Chondrocyte (in vitro differentiated cells): ENCODE measurements at regions not wholly inside any gene's neighbourhood (a gene's known extent, or its start where the extent isn't known, plus 50 kb on each side); places are given as distances from the start of the nearest gene placed in this dataset.

Experiments used
- DNase-seq: peaks from one replicate; pipeline ENCODE4 v3.0.0; 2021; ENCODE audit warnings: mixed read lengths, low spot score
- H3K27ac Mint-ChIP-seq: one replicate; pipeline ENCODE4 v1.8.0; 2021; ENCODE audit warnings: mild to moderate bottlenecking, moderate library complexity, mixed read lengths; ENCODE audit not compliant: unreplicated experiment
- H3K27me3 Mint-ChIP-seq: 2 replicates; pipeline ENCODE4 v1.8.0; 2021; ENCODE audit warnings: low read depth, mixed read lengths
- H3K36me3 Mint-ChIP-seq: 2 replicates; pipeline ENCODE4 v1.8.0; 2021; ENCODE audit warnings: low read depth, mixed read lengths
- H3K4me1 Mint-ChIP-seq: 2 replicates; pipeline ENCODE4 v1.8.0; 2021; ENCODE audit warnings: low read depth, mild to moderate bottlenecking, mixed read lengths
- H3K4me3 Mint-ChIP-seq: one replicate; pipeline ENCODE4 v1.8.0; 2021; ENCODE audit warnings: mild to moderate bottlenecking, moderate library complexity, mixed read lengths; ENCODE audit not compliant: unreplicated experiment
- H3K9me3 Mint-ChIP-seq: 2 replicates; pipeline ENCODE4 v1.8.0; 2021; ENCODE audit warnings: low read depth, mixed read lengths
- TF ChIP-seq, protein P1 (sequence below): fragments of 200-600 bp; sonication (generic); IDR thresholded peaks from 2 replicates; pipeline ENCODE4 v1.5.0; 2021; ENCODE audit warnings: antibody characterized with exemption, mild to moderate bottlenecking, moderate library complexity

DNA sequence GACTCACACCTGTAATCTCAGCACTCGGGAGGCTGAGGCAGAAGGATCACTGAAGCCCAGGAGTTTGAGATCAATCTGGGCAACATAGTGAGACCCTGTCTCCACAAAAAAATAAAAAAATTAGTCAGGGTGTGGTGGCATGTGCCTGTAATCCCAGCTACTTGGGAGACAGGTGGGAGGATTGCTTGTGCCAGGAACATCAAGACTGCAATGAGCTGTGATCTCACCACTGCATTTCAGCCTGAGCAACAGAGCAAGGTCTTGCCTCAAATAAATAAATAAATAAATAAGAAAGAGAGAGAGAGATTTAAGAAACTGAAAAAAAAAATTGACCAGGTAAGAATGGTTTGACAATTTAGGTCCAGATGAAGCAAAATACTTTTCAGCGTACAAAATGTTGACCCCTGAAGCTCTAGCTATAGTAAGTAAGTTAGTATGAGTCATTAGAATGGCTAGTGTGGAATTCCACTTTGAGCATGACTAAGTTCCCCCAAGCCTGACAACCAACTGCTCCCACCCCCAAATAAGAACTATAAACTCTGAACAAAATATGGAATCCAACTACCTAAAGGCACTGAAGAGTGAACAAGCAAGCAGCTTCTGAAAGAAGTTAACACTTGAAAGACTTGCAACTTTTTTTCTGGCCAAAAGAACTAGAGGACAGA is 217.8 kb upstream of the TLE4 start:
- Mint-ChIP-seq H3K4me1 (peaks cover 13% of the 10 kb centered on the region), H3K27ac (peak overlapping the region; percentile 10), H3K36me3 (no peaks in the 10 kb centered on the region), H3K9me3 (peaks cover 2% of the 10 kb centered on the region), H3K4me3 (no peak overlapping the region), H3K27me3 (no peaks in the 10 kb centered on the region)
- TF ChIP-seq, protein P1, sequence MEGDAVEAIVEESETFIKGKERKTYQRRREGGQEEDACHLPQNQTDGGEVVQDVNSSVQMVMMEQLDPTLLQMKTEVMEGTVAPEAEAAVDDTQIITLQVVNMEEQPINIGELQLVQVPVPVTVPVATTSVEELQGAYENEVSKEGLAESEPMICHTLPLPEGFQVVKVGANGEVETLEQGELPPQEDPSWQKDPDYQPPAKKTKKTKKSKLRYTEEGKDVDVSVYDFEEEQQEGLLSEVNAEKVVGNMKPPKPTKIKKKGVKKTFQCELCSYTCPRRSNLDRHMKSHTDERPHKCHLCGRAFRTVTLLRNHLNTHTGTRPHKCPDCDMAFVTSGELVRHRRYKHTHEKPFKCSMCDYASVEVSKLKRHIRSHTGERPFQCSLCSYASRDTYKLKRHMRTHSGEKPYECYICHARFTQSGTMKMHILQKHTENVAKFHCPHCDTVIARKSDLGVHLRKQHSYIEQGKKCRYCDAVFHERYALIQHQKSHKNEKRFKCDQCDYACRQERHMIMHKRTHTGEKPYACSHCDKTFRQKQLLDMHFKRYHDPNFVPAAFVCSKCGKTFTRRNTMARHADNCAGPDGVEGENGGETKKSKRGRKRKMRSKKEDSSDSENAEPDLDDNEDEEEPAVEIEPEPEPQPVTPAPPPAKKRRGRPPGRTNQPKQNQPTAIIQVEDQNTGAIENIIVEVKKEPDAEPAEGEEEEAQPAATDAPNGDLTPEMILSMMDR: no peak
- DNase-seq: no peak

DNA sequence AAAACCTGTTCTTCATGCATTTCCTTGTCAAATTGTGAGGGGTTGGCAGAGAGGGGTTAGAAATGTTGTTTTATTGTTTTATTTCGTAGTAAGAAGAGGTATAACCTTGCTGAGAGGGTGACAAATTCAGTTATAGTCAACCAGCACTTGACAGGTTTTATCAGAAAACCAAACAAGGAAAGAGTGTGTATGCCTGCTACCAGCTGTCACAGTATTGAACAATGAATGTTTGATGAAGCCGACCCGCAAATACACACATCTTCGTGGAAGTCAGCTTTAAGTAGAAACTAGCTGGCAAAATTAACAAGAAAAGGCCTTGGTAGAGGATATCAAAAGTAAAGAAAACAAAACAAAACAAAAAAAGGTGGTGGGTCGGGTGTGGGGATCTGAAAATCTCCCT is 214.6 kb upstream of the TLE4 start:
- no peaks in the 10 kb centered on the region for H3K36me3 Mint-ChIP-seq
- H3K27me3 Mint-ChIP-seq: no peaks in the 10 kb centered on the region
- DNase-seq: no peak
- no peak overlapping the region for H3K4me3 Mint-ChIP-seq
- no peak overlapping the region for H3K27ac Mint-ChIP-seq
- peaks cover 36% of the 10 kb centered on the region for H3K4me1 Mint-ChIP-seq
- TF ChIP-seq, protein P1: no peak
- peaks cover 2% of the 10 kb centered on the region for H3K9me3 Mint-ChIP-seq

DNA sequence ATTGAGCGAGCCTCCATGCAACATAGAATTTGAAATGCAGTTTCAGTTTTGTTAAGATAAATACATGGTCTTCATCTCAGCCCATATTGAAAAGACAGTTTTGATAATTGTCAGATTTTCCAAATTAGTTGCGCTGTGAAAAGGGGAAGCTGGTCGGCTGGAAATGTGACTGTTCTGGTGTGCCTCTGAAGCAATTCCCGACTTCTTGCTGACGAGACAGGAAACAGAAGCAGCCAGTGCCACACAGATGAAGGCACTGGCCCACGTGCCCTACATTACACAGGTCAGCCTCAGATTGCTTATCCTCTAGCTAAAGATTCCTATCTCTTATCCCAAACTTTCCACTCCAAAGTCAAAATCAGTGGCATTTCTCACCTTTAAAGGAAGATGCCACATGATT is 214.1 kb upstream of the TLE4 start:
- no peak for DNase-seq
- H3K4me3 Mint-ChIP-seq: no peak overlapping the region
- TF ChIP-seq, protein P1: no peak
- peaks cover 2% of the 10 kb centered on the region for H3K9me3 Mint-ChIP-seq
- no peaks in the 10 kb centered on the region for H3K36me3 Mint-ChIP-seq
- H3K27me3 Mint-ChIP-seq: no peaks in the 10 kb centered on the region
- H3K27ac Mint-ChIP-seq: no peak overlapping the region
- peaks cover 40% of the 10 kb centered on the region for H3K4me1 Mint-ChIP-seq

DNA sequence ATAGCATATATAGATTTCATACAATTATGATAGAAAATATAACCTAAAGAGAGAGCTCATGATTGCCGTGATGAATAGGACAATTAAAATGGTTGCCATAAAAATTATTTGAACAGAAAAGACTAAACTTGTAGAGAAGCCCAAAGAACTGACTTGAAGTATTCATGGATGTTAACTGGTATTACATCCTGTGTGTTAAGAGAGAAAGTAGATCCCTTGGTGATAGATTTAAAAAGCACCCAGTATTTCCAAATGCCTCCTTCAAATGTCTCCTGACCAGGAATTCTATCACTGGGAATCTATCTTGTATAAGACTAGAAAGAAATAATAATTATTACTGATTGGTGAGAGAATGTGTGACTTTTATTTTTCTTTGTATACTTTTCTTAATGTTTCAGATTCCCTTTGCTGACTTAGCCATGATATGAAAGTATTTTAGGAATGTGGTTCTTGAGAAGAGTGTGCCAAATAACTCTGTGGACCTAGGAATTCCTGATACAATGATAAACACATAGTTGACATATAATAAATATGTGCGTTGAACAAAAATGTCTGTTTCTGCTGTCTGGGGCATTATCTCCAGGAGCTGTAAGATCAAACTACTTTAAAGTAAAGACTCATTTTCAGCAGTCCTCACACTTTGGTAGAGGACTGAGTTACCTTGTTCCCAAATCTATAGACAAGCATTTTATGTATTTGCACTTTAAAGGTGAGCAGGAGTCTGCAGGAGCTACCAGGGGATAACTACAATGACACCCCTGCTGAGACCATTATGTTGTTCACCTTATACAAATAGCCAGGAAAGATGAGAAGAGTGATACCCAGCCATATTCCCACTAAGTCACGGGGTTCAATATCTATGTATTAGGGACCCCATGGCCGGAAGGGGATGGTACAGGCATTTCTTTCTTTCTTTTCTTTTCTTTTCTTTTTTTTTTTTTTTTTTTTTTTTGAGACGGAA is 211.1 kb upstream of the TLE4 start:
- H3K4me3 Mint-ChIP-seq: no peak overlapping the region
- H3K36me3 Mint-ChIP-seq: no peaks in the 10 kb centered on the region
- peaks cover 30% of the 10 kb centered on the region for H3K4me1 Mint-ChIP-seq
- H3K27ac Mint-ChIP-seq: peak overlapping the region; percentile 58
- TF ChIP-seq, protein P1: no peak
- no peaks in the 10 kb centered on the region for H3K9me3 Mint-ChIP-seq
- H3K27me3 Mint-ChIP-seq: no peaks in the 10 kb centered on the region
- DNase-seq: no peak
